ENCODE measurements at regions not wholly inside any gene's neighbourhood (a gene's known extent, or its start where the extent isn't known, plus 50 kb on each side); places are given as distances from the start of the nearest gene placed in this dataset.

DNA sequence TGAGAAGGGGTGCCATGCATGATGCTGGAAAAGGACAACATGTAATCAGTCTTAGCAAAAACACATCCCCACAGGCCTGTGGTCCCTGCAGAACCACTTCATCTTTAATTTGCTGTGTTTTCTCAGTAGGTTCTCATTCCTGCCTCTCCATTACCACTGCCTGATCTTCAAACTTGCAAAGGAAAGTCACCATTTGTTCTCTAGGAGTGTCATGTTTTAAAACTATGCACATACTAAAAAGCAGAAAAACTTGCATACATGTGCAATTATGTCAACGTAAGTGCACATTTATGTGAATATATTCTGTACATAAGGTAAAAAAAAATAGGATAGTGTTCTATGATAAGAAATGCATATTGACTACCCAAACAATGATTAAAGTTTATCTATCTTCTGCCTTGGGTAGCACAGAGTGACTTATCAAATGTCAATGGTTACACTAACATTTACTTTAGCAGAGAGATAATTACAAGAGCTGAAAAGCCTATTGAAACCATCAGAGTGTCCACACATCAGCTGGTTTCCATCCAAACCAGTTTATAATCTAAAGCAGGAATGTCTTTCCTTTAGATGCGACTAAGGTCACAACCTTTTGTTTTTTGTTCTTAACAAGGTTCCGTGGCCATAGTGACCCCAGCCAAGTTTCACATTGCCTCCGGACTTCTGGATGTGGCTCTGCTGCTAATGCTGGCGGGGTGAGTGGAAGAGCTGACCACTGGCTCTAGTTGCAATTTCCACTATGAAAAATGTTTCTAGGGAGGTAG lies 58.7 kb upstream of the RMDN2 start:
- Histone ChIP-seq H3K23me2 (ENCODE audit: insufficient read length, low read depth, low read length, poor library complexity, severe bottlenecking) (no peaks in the 10 kb centered on the region), H3K27me3 (ENCODE audit: insufficient read depth, low read length) (no peaks in the 10 kb centered on the region), H2BK15ac (ENCODE audit: low read depth, low read length) (no peak overlapping the region), H4K91ac (ENCODE audit: insufficient read length, low read depth, low read length) (no peak overlapping the region), H3K56ac (ENCODE audit: insufficient read length, low read depth, low read length) (no peak overlapping the region), H3K27ac (ENCODE audit: insufficient read length, low read depth, low read length) (no peak overlapping the region), H3T11ph (ENCODE audit: low read length) (no peak overlapping the region), H4K5ac (ENCODE audit: insufficient read length, low read depth, low read length) (no peak overlapping the region), H3K23ac (ENCODE audit: insufficient read length, low read depth, low read length) (no peak overlapping the region), H3K79me2 (ENCODE audit: insufficient read depth, low read length) (no peaks in the 10 kb centered on the region), H3K14ac (ENCODE audit: insufficient read depth, low read length) (no peak overlapping the region), H3K4me2 (ENCODE audit: insufficient read depth, insufficient read length, low read length) (no peak overlapping the region), H2BK20ac (ENCODE audit: low read depth, low read length, poor library complexity, severe bottlenecking) (no peak overlapping the region), H3K9me3 (ENCODE audit: control insufficient read depth, low read depth, low read length) (no peaks in the 10 kb centered on the region), H3K18ac (ENCODE audit: insufficient read length, low read depth, low read length) (no peak overlapping the region), H2BK5ac (ENCODE audit: insufficient read length, low read length) (no peak overlapping the region), H2AK5ac (ENCODE audit: insufficient read length, low read length) (no peak overlapping the region), H4K20me1 (ENCODE audit: control insufficient read depth, insufficient read depth, insufficient read length) (no peaks in the 10 kb centered on the region), H2BK12ac (ENCODE audit: insufficient read length, low read depth, low read length) (no peak overlapping the region), H3K4ac (ENCODE audit: low read depth, low read length) (no peak overlapping the region), H3K9ac (ENCODE audit: extremely low read depth, insufficient read length, low read length) (no peak overlapping the region), H2BK120ac (ENCODE audit: low read depth, low read length, poor library complexity, severe bottlenecking) (no peak overlapping the region), H3K79me1 (ENCODE audit: insufficient read depth, low read depth, low read length, poor library complexity, severe bottlenecking) (no peaks in the 10 kb centered on the region), H3K4me1 (ENCODE audit: insufficient read depth, low read length) (no peaks in the 10 kb centered on the region), H2AFZ (ENCODE audit: low read length) (no peak overlapping the region), H4K8ac (replicated peaks; ENCODE audit: insufficient read length, low read depth, low read length) (no peak overlapping the region)
- WGBS (ENCODE audit: extremely low coverage, insufficient read length, low lambda C conversion rate), result no CpG with 5 or more reads among the region's 5 CpGs
- peaks cover 4 to 13% of the 10 kb centered on the region in 2 experiments for H3K4me1 Mint-ChIP-seq
- TF ChIP-seq, protein P1, sequence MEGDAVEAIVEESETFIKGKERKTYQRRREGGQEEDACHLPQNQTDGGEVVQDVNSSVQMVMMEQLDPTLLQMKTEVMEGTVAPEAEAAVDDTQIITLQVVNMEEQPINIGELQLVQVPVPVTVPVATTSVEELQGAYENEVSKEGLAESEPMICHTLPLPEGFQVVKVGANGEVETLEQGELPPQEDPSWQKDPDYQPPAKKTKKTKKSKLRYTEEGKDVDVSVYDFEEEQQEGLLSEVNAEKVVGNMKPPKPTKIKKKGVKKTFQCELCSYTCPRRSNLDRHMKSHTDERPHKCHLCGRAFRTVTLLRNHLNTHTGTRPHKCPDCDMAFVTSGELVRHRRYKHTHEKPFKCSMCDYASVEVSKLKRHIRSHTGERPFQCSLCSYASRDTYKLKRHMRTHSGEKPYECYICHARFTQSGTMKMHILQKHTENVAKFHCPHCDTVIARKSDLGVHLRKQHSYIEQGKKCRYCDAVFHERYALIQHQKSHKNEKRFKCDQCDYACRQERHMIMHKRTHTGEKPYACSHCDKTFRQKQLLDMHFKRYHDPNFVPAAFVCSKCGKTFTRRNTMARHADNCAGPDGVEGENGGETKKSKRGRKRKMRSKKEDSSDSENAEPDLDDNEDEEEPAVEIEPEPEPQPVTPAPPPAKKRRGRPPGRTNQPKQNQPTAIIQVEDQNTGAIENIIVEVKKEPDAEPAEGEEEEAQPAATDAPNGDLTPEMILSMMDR (conservative IDR thresholded peaks at IDR 0.05), result no peak
- H3K36me3 Mint-ChIP-seq (ENCODE audit: insufficient read depth in 1 of 3, low read depth in 3 of 3), result no peaks in the 10 kb centered on the region
- H3K9me3 Mint-ChIP-seq, result no peaks in the 10 kb centered on the region; a peak in 1 of 5 replicates
- no peak overlapping the region for H3K4me3 Mint-ChIP-seq
- no peak overlapping the region for H3K27ac Mint-ChIP-seq
- no peak for DNase-seq
- H3K27me3 Mint-ChIP-seq (ENCODE audit: low read depth), result peaks cover 5% of the 10 kb centered on the region
